ENCODE measurements at regions not wholly inside any gene's neighbourhood (a gene's known extent, or its start where the extent isn't known, plus 50 kb on each side); places are given as distances from the start of the nearest gene placed in this dataset.

GRCh38 chr14:26123459-26123858 lies 474.4 kb downstream of the NOVA1 start:
- no peak for DNase-seq

- no peak for DNase-seq
These were observed 476.7 kb downstream of the NOVA1 start for GRCh38 chr14:26121181-26121580.

- no peak for DNase-seq
These were observed 483.8 kb downstream of the NOVA1 start for GRCh38 chr14:26113911-26114640.

GRCh38 chr14:26104717-26105116 lies 493.1 kb downstream of the NOVA1 start:
- no peak for DNase-seq

GRCh38 chr14:26097852-26098251 lies 500.0 kb downstream of the NOVA1 start:
- DNase-seq = no peak

- no peak for DNase-seq
These were observed 509.6 kb downstream of the NOVA1 start for GRCh38 chr14:26088275-26088674.

GRCh38 chr14:26081043-26081442 lies 516.8 kb downstream of the NOVA1 start:
- no peak for DNase-seq

- DNase-seq = peak; percentile 4
These were observed 519.3 kb downstream of the NOVA1 start for GRCh38 chr14:26078561-26078960.

- DNase-seq = no peak
These were observed 522.9 kb downstream of the NOVA1 start for GRCh38 chr14:26074892-26075291.

GRCh38 chr14:26070443-26070842 lies 527.4 kb downstream of the NOVA1 start:
- no peak for DNase-seq

- DNase-seq = no peak
These were observed 529.9 kb downstream of the NOVA1 start for GRCh38 chr14:26067786-26068459.

- no peak for DNase-seq
These were observed 530.5 kb downstream of the NOVA1 start for GRCh38 chr14:26067341-26067740.

GRCh38 chr14:26056036-26056616 lies 541.7 kb downstream of the NOVA1 start:
- DNase-seq = no peak

- no peak for DNase-seq
These were observed 565.5 kb downstream of the NOVA1 start for GRCh38 chr14:26032348-26032747.

GRCh38 chr14:26026384-26026783 lies 571.4 kb downstream of the NOVA1 start:
- DNase-seq = no peak

GRCh38 chr14:26023967-26024366 lies 573.9 kb downstream of the NOVA1 start:
- no peak for DNase-seq

GRCh38 chr14:26021759-26022158 lies 576.1 kb downstream of the NOVA1 start:
- DNase-seq = no peak

- DNase-seq = no peak
These were observed 580.6 kb downstream of the NOVA1 start for GRCh38 chr14:26017270-26017669.

- DNase-seq = no peak
These were observed 589.5 kb downstream of the NOVA1 start for GRCh38 chr14:26008290-26008689.

GRCh38 chr14:26004342-26004741 lies 593.5 kb downstream of the NOVA1 start:
- no peak for DNase-seq

- no peak for DNase-seq
These were observed 604.0 kb downstream of the NOVA1 start for GRCh38 chr14:25993830-25994229.

- no peak for DNase-seq
These were observed 609.3 kb downstream of the NOVA1 start for GRCh38 chr14:25988536-25988935.

GRCh38 chr14:25955772-25956171 lies 642.1 kb downstream of the NOVA1 start:
- no peak for DNase-seq

- no peak for DNase-seq
These were observed 644.2 kb downstream of the NOVA1 start for GRCh38 chr14:25953532-25954139.
